NT2/D1 (cell line): ENCODE measurements at regions not wholly inside any gene's neighbourhood (a gene's known extent, or its start where the extent isn't known, plus 50 kb on each side); places are given as distances from the start of the nearest gene placed in this dataset.
A peak's percentile ranks its signal among the peaks of the same experiment; 100 is the strongest.
"Not testable (repeated sequence)": the region's sequence is repeated elsewhere in the genome, so short reads cannot be mapped to it uniquely, and the experiment has no call there.

Experiments
- DNase-seq: peaks from one replicate; pipeline ENCODE4 v3.0.0-alpha.2; 2011; ENCODE audit warnings: low read depth, low spot score
- H3K27me3 ChIP-seq: 2 replicates; pipeline ENCODE4 v1.6.0; 2011; ENCODE audit warnings: mild to moderate bottlenecking; ENCODE audit not compliant: insufficient read length, insufficient read depth
- H3K36me3 ChIP-seq: 2 replicates; pipeline ENCODE4 v1.6.1; 2011; ENCODE audit warnings: mild to moderate bottlenecking, low read length, mixed read lengths; ENCODE audit not compliant: insufficient read depth, insufficient read length
- H3K4me1 ChIP-seq: 2 replicates; pipeline ENCODE4 v1.5.1; 2011; ENCODE audit not compliant: insufficient read depth, insufficient read length
- H3K4me3 ChIP-seq: 2 replicates; pipeline ENCODE4 v1.5.1; 2011; ENCODE audit warnings: low read depth; ENCODE audit not compliant: insufficient read length
- H3K9ac ChIP-seq: 2 replicates; pipeline ENCODE4 v1.6.0; 2011; ENCODE audit warnings: low read depth; ENCODE audit not compliant: insufficient read length
- H3K9me3 ChIP-seq: 2 replicates; pipeline ENCODE4 v1.5.1; 2011; ENCODE audit warnings: mild to moderate bottlenecking, low read length; ENCODE audit not compliant: insufficient read depth
- SUZ12 ChIP-seq: IDR thresholded peaks from 2 replicates; pipeline ENCODE4 v1.6.1; 2011; ENCODE audit not compliant: insufficient read length, insufficient read depth; ENCODE audit errors: extremely low read depth
- YY1 ChIP-seq: IDR thresholded peaks from 2 replicates; pipeline ENCODE4 v1.6.1; 2011; ENCODE audit not compliant: insufficient read length, insufficient read depth
- ZNF274 ChIP-seq: IDR thresholded peaks from 2 replicates; pipeline ENCODE4 v1.6.1; 2011; ENCODE audit warnings: mild to moderate bottlenecking, low read depth, low read length

- H3K36me3 ChIP-seq = no peaks in the 10 kb centered on the region
- TF ChIP-seq YY1 (no peak), SUZ12 (no peak), ZNF274 (no peak)
- no peaks in the 10 kb centered on the region for H3K4me1 ChIP-seq
- no peak overlapping the region for H3K4me3 ChIP-seq
- DNase-seq = no peak
- peaks cover 12% of the 10 kb centered on the region; the same call in 1 of the 2 replicates for H3K9me3 ChIP-seq
- H3K9ac ChIP-seq = no peak overlapping the region
- H3K27me3 ChIP-seq = no peaks in the 10 kb centered on the region
Measured at GRCh38 chr13:76579701-76580100, 306.5 kb downstream of the KCTD12 start.

DNA sequence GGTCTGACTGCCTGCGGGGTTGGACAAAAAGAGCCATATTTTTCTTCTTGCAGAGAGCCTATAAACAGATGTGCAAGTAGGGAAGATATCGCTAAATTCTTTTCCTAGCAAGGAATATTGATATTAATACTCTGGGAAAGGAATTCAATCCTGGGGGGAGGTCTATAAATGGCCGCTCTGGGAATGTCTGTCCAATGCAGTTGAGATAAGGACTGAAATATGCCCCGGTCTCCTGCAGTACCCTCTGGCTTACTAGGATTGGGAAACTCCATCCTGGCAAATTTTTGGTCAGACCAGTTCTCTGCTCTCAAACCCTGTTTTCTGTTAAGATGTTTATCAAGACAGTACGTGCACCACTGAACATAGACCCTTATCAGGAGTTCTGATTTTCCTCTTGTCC, 310.6 kb downstream of the KCTD12 start:
- not testable (repeated sequence) for H3K36me3 ChIP-seq, DNase-seq

DNA sequence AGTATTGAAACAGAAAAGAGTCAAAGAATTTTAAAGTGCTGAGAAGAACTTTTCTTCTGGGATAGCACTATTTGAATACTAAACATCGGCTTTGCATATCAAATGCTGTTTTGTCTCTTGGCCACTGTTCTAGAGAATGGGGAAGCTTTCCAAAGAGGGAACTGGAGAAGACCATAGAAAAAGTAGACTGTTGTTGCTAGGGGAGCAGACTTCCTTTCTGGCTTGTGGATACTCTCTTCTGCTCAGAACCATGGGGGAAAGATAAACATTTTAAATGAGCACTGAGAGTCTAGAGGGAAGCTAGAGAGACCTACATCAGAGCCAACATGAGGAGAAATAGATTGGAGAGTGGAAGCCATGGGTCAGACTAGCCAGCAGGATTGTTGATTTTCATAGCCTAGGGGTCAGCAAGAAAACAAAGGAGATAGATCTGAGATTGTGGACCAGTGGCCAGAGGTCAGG, 315.7 kb downstream of the KCTD12 start:
- DNase-seq = peak; percentile 63

More for the DNA sequence above, 310.6 kb downstream of the KCTD12 start:
- H3K4me1 ChIP-seq, H3K9ac ChIP-seq, H3K27me3 ChIP-seq, H3K4me3 ChIP-seq: not testable (repeated sequence)
- H3K9me3 ChIP-seq = peaks cover 17% of the 10 kb centered on the region; the same call in 1 of the 2 replicates

GRCh38 chr13:76556627-76557026, 329.6 kb downstream of the KCTD12 start:
- Histone ChIP-seq H3K4me1 (no peaks in the 10 kb centered on the region), H3K4me3 (no peak overlapping the region), H3K36me3 (no peaks in the 10 kb centered on the region), H3K27me3 (no peaks in the 10 kb centered on the region), H3K9me3 (no peaks in the 10 kb centered on the region), H3K9ac (no peak overlapping the region)
- DNase-seq = no peak
- TF ChIP-seq SUZ12 = no peak

More for the DNA sequence above, 315.7 kb downstream of the KCTD12 start:
- Histone ChIP-seq H3K4me1 (peaks cover 3% of the 10 kb centered on the region), H3K4me3 (no peak overlapping the region), H3K9ac (no peak overlapping the region), H3K9me3 (peaks cover 10% of the 10 kb centered on the region; the same call in 1 of the 2 replicates), H3K36me3 (no peaks in the 10 kb centered on the region), H3K27me3 (no peaks in the 10 kb centered on the region)
- TF ChIP-seq ZNF274 = no peak
- no peak for TF ChIP-seq YY1
- TF ChIP-seq SUZ12 = no peak

GRCh38 chr13:76552807-76553206, 333.4 kb downstream of the KCTD12 start:
- no peaks in the 10 kb centered on the region for H3K9me3 ChIP-seq
- TF ChIP-seq ZNF274 (no peak), SUZ12 (no peak)
- no peaks in the 10 kb centered on the region for H3K4me1 ChIP-seq

DNA sequence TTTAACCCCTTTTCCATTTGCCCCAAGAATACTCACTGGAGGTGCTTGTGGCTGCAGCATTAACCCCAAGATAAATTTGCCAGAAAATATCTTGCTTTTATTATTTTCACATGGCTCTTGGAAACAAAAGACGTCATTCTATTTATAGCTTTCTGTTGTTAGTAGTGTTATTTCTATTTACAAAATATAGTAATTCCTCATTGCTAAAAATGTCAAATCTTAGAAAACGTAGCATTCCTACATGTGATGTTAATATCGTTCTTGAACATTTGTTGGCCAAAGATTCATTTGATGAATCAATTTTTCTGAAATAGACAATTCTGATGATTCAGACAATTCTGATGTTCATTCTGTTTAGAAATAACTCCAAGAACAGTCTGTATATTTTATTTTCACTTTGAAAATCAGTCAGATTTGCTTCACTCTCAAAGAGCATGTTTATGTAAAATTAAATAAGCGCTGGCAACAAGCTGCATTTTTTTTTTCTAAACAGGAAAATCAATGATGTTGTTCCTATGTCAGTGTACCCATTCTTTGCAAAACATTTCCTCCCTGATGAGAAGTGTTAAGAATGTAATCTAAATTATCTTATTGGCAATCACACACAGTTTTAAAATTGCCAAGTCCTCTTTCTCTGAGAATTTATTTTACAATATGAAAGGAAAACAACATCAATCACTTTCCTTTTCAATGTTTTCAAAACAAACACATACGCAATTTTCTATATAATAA, 334.0 kb downstream of the KCTD12 start:
- no peak for DNase-seq
- no peaks in the 10 kb centered on the region for H3K36me3 ChIP-seq
- TF ChIP-seq ZNF274 (no peak), SUZ12 (no peak), YY1 (no peak)
- no peaks in the 10 kb centered on the region for H3K27me3 ChIP-seq
- no peak overlapping the region for H3K4me3 ChIP-seq
- no peak overlapping the region for H3K9ac ChIP-seq
- H3K9me3 ChIP-seq = no peaks in the 10 kb centered on the region
- no peaks in the 10 kb centered on the region for H3K4me1 ChIP-seq

More at GRCh38 chr13:76552807-76553206, 333.4 kb downstream of the KCTD12 start:
- Histone ChIP-seq H3K9ac (no peak overlapping the region), H3K27me3 (no peaks in the 10 kb centered on the region), H3K36me3 (no peaks in the 10 kb centered on the region), H3K4me3 (no peak overlapping the region)
- no peak for DNase-seq

DNA sequence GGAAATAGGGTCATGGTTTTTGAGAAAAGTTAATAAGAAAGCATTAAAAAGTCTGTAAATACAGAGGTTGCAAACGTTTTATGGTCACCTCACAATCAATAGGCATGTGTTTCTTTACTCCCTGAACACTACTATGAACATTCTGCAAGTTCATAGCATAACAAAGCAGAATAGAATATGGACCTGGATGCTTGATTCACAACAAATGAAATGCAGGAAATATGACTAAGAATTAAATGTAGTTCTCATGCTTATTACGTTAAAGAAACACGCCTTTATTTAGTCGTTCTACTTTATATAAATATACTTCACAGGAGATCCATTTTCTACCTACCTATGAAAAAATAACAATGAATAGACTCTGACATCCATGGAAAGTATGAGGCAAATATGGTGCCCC, 344.0 kb downstream of the KCTD12 start:
- H3K4me3 ChIP-seq = no peak overlapping the region
- H3K27me3 ChIP-seq = no peaks in the 10 kb centered on the region
- H3K9ac ChIP-seq = no peak overlapping the region
- TF ChIP-seq SUZ12 = no peak
- no peak for TF ChIP-seq ZNF274
- TF ChIP-seq YY1 = no peak
- H3K36me3 ChIP-seq = no peaks in the 10 kb centered on the region
- no peak for DNase-seq
- H3K4me1 ChIP-seq = no peaks in the 10 kb centered on the region
- H3K9me3 ChIP-seq = 0 out of 2 replicates have a peak, but pooled peaks cover 9% of the 10 kb centered on the region

GRCh38 chr13:76538004-76538403, 348.2 kb downstream of the KCTD12 start:
- Histone ChIP-seq H3K4me1 (no peaks in the 10 kb centered on the region), H3K36me3 (no peaks in the 10 kb centered on the region), H3K9ac (no peak overlapping the region), H3K4me3 (no peak overlapping the region), H3K9me3 (0 out of 2 replicates have a peak, but pooled peaks cover 9% of the 10 kb centered on the region), H3K27me3 (no peaks in the 10 kb centered on the region)
- DNase-seq = no peak
- no peak for TF ChIP-seq SUZ12
- TF ChIP-seq YY1 = no peak
- no peak for TF ChIP-seq ZNF274
